NCI-H2081 (cell line): ENCODE measurements at regions not wholly inside any gene's neighbourhood (a gene's known extent, or its start where the extent isn't known, plus 50 kb on each side); places are given as distances from the start of the nearest gene placed in this dataset.

Experiments used
- DNase-seq, 2 experiments: peaks; one replicate each; lab custom pipeline; 2025; lab: John Stamatoyannopoulos, UW

DNA sequence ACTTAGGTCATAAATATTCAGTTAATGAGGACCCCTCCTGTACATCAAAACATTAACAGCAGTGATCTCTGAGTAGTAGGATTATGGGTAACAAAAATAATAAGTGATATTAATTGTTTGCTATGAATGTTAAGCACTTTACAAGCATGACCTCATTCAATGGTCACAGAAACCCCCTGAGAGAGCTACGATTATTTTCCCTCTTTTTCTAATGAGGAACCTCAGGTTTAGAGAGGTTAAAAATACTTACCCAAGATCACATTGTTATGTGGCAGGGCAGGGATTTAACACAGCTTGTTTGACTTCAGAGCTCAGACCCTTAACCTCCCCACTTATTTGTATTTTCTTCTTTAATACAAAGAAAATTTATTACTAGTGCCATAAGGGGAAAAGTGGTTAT, 228.2 kb downstream of the TBL1XR1 start:
- DNase-seq = no peak

GRCh38 chr3:176968631-176969030, 228.7 kb downstream of the TBL1XR1 start:
- DNase-seq = no peak

DNA sequence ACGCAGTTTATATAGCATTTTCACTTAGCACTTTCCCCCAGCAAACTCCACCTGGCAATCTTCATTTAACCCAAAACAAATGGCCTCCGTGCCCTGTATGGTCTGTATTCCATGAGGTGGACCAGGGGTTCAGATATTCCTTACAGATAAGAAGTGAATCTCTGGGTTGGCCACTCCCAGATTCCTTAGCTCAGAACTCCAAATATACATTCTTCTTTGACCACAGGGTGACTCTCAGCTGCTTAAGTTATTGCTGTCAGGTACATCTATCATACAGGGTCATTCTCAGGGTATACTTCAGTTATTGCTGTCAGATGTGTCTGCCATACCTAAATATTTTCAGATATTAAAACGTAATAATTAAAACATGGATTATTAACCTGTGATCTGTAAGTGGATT, 229.8 kb downstream of the TBL1XR1 start:
- no peak for DNase-seq

DNA sequence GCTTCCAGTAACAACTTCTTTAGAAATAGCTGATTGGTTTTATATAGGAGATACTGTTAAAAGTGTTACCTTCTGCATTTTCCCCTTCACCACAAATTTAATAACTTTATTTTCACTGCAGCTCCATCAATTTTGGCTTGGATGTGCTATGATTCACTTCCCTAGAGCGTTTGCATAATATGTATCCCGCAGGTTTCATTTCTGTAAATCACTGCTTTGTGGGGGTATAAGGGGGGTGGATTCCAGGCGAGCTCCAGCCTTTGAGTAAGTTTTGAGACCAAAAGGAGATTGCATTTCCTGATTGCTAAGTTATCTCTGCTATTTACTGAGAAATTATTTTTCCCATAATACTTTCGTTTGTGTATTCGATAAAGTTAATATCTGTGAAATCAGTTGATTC, 232.6 kb downstream of the TBL1XR1 start:
- DNase-seq = no peak

DNA sequence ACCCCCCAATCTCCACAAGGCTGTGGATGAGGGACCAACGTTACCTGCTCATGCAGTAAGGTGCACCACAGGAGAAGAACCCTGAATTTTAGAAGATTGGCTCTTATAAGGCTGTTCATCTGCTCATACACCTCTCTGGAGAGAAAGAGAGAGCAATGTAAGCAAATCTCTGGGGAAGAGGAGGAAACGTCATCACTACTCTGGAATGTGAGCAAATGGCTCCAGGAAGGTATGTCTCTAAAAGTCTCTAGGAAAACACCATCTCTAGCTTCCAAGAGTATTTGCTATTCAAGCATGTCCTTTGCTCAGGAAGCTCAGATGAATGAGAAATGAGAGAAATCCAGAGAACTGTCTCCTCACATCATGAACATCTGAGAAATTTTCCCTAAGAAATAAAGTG, 235.4 kb downstream of the TBL1XR1 start:
- DNase-seq = no peak

DNA sequence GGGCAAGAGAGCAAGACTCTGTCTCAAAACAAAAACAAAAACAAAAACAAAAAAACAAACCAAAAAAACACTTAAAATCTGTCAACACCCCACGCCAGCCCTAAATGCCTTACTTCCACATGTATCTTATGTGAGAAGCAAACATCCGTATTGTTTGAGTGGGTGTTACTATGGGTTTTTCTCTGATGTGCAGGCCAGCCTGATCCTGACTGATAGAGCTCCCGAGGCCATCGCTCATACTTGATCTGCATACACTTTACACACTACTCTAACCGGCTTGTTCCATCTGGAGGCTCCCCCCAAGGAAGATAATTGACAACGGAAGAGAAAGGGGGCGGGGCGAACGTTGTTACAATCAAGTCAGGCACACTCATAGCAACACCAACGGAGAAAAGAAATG, 237.4 kb downstream of the TBL1XR1 start:
- DNase-seq = no peak

GRCh38 chr3:176958560-176958959, 238.7 kb downstream of the TBL1XR1 start:
- DNase-seq = no peak

- DNase-seq = no peak
These were observed 242.8 kb downstream of the TBL1XR1 start for GRCh38 chr3:176954517-176954916.

GRCh38 chr3:176953106-176954060, 243.9 kb downstream of the TBL1XR1 start:
- DNase-seq = no peak

- no peak for DNase-seq
These were observed 245.5 kb downstream of the TBL1XR1 start for GRCh38 chr3:176951586-176952292.

DNA sequence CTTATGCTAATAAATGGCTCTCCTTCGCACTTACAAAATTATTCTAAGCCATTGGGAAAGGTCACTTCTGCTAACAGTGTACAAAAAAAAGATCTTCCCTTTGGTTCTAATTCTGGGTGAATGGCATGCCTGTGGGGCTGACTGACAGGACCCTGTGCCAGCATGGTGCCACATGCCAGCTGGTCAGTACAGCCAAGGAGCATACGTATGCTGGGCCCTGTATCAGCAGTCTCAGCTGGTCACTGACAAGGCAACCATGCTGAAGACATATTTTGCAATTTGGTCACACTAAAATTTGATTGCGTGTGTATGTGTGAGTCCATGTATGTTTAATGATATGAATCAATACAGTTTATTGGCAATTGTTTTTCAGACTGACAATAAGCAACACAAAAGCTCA, 246.1 kb downstream of the TBL1XR1 start:
- no peak for DNase-seq

GRCh38 chr3:176950743-176951142, 246.5 kb downstream of the TBL1XR1 start:
- no peak for DNase-seq

GRCh38 chr3:176948151-176948550, 249.1 kb downstream of the TBL1XR1 start:
- no peak for DNase-seq

DNA sequence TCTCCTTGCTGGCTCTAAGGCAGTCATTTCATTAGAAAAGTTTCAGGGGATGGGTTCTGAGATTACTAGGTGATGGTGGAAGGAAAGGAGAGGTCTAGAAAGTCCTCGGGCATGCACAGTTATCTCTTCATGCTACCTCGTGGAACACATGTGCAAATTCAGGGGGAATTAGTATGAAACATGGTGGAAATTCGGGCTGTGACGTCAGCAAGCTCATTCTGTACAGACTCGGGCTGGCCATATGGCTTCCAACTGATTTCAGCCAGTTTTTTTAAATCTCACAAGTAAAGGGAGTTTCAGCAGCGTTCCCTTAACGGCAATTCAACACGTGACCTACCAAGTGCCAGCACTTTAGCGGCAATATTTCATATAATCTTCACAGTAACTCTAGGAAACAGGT, 251.1 kb downstream of the TBL1XR1 start:
- DNase-seq = no peak

DNA sequence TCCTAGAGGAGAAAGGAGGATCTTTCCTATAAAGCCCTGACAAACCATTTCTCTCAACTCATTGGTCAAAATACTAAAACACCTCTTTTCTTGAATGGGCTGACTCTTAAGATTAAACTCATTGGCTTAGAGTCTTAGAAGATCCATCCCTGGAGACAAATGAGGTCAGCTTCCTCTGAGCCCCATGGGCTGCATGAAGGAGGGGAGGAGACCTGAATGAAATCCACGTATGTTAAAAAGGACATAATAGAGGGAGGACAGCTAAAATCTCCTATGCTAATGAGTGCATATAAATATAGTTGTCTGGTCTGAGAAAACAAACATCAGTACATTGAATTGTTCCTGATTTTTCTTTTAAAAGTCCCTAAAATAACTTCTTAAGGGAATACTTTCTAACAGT, 255.0 kb downstream of the TBL1XR1 start:
- DNase-seq = no peak

GRCh38 chr3:176941689-176942088, 255.6 kb downstream of the TBL1XR1 start:
- DNase-seq = no peak

DNA sequence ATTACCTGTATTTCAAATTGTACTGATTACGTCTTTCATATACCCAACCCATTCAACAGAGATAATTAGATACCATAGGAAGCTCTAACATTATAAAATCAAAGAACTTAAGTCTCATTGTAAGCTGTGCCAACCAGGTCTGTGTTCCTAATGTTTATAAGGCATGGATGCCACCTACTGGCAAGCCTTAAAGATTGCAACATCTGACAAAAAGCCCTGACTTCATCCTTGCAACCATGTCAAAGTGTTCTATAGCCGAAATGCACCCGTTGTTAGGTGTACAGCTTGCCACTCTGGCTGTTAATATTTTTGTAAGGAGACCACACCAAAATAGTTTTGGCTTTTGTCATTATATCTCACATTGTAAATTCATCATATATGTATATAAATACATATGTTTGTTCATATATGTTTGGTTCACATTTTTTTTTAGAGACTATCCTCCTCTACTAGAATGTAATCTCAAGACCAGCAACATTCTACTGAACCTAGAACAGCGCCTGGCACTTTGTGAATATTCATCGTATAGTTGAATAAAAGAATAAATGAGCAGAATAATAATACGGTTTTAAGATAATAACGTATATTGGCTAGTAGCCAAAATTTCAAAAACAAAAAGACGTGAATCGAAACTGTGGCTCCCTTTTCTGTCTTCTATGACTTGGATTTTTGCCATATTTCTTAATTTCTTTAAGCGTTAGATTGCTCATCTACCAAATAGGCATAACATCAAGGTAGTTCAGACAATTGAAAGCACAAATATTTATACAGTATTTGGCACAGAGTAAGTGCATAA, 258.1 kb downstream of the TBL1XR1 start:
- DNase-seq = peak; percentile 86 to 95

DNA sequence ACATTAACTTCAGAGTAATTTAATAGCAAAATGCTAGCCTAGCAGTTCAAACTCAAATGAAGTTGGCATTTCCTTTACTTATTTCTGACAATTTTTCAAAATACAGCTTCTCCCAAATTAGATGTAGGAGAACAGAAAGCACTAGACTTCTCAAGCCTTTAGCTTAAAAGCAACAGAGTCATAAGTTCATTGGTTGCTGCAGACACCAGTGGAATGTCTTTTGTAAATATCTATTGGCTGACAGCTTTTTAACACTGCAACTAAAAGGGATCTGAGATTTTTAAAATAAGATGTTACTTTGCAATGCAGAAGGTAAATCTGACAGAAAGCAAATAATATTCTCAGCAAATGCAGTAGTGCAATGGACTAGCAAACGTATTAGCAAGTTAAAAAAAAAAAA, 259.3 kb downstream of the TBL1XR1 start:
- no peak for DNase-seq

GRCh38 chr3:176937541-176937940, 259.7 kb downstream of the TBL1XR1 start:
- no peak for DNase-seq

- DNase-seq = no peak
These were observed 261.9 kb downstream of the TBL1XR1 start for GRCh38 chr3:176935194-176935888.

DNA sequence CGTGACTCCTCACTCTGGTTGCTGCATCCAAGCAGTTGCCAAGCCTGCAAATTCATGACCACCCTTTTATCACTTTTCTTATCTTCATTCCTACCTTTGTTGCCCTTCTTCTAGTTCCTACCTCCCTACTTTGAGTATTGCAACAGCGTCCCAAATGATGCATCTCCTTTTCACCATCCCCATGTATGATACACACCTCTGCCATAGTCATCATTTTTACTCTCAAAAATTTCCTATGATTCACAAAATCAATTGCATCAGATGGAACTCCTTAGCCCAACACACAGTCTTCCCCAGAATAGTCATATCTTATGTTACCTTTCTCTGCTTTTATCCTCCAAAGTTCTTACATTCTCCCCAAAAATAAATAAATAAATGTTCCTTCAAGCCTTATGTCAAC, 262.6 kb downstream of the TBL1XR1 start:
- no peak for DNase-seq

DNA sequence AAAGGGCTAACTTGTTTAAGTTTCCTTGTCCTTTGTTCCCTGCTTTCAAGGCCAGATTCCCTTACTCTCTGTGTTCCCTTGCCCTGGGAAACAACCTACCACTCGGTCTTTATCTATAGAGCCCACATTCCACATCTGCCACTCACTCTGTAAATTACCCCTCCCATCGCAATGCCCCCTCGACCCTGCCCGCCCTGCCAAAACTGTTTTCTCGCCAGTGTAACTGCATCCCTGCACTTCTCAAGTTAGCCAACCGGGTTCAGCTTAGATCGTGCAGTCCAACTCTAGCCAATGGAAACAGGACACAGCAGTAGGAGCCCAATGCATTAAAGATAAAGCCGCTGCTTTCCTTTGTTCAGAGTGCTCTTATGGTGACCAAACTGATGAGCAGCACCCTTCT, 263.6 kb downstream of the TBL1XR1 start:
- no peak for DNase-seq
